BLaER1 (cell line): ENCODE measurements at regions not wholly inside any gene's neighbourhood (a gene's known extent, or its start where the extent isn't known, plus 50 kb on each side); places are given as distances from the start of the nearest gene placed in this dataset.

Experiments used
- H3K27ac ChIP-seq: shearing (Covaris generic); formaldehyde crosslinking; 2 replicates; pipeline ENCODE4 v1.8.1; 2022
- H3K27me3 ChIP-seq: shearing (Covaris generic); formaldehyde crosslinking; 2 replicates; pipeline ENCODE4 v1.8.1; 2022
- H3K36me3 ChIP-seq: shearing (Covaris generic); formaldehyde crosslinking; 2 replicates; pipeline ENCODE4 v1.8.1; 2022
- H3K4me1 ChIP-seq: shearing (Covaris generic); formaldehyde crosslinking; 2 replicates; pipeline ENCODE4 v1.8.1; 2022
- H3K4me2 ChIP-seq: shearing (Covaris generic); formaldehyde crosslinking; 2 replicates; pipeline ENCODE4 v1.8.1; 2022
- H3K4me3 ChIP-seq: shearing (Covaris generic); formaldehyde crosslinking; 2 replicates; pipeline ENCODE4 v1.8.1; 2022
- H3K9ac ChIP-seq: shearing (Covaris generic); formaldehyde crosslinking; 2 replicates; pipeline ENCODE4 v1.8.1; 2022
- H3K9me3 ChIP-seq: shearing (Covaris generic); formaldehyde crosslinking; 2 replicates; pipeline ENCODE4 v1.8.1; 2022
- H4K20me1 ChIP-seq: shearing (Covaris generic); formaldehyde crosslinking; 2 replicates; pipeline ENCODE4 v1.8.1; 2022
- Cebpa-rat ChIP-seq: shearing (Covaris generic); IDR thresholded peaks from 2 replicates; pipeline ENCODE4 v1.8.1; 2022

GRCh38 chr10:29109707-29110571 lies 178.9 kb upstream of the LYZL1 start:
- H4K20me1 ChIP-seq = no peaks in the 10 kb centered on the region
- TF ChIP-seq Cebpa-rat = no peak
- H3K4me1 ChIP-seq = no peaks in the 10 kb centered on the region
- no peak overlapping the region for H3K4me2 ChIP-seq
- no peak overlapping the region for H3K27ac ChIP-seq
- no peak overlapping the region for H3K9ac ChIP-seq
- 0 out of 2 replicates have a peak, but pooled peaks cover 1% of the 10 kb centered on the region for H3K9me3 ChIP-seq
- H3K27me3 ChIP-seq = no peaks in the 10 kb centered on the region
- no peak overlapping the region for H3K4me3 ChIP-seq
- no peaks in the 10 kb centered on the region for H3K36me3 ChIP-seq

- H3K4me3 ChIP-seq = no peak overlapping the region
- H3K4me1 ChIP-seq = no peaks in the 10 kb centered on the region
- H3K4me2 ChIP-seq = no peak overlapping the region
- H4K20me1 ChIP-seq = no peaks in the 10 kb centered on the region
- H3K27ac ChIP-seq = no peak overlapping the region
- no peaks in the 10 kb centered on the region for H3K36me3 ChIP-seq
- no peak for TF ChIP-seq Cebpa-rat
- H3K9ac ChIP-seq = no peak overlapping the region
- no peaks in the 10 kb centered on the region for H3K27me3 ChIP-seq
- H3K9me3 ChIP-seq = peaks cover 31% of the 10 kb centered on the region
Observed at GRCh38 chr10:29112827-29113615, 175.8 kb upstream of the LYZL1 start.

GRCh38 chr10:29113616-29113945 lies 175.3 kb upstream of the LYZL1 start:
- no peak for TF ChIP-seq Cebpa-rat
- no peaks in the 10 kb centered on the region for H3K36me3 ChIP-seq
- no peaks in the 10 kb centered on the region for H4K20me1 ChIP-seq
- no peaks in the 10 kb centered on the region for H3K4me1 ChIP-seq
- H3K9ac ChIP-seq = no peak overlapping the region
- no peaks in the 10 kb centered on the region for H3K27me3 ChIP-seq
- no peak overlapping the region for H3K4me2 ChIP-seq
- no peak overlapping the region for H3K27ac ChIP-seq
- peaks cover 34% of the 10 kb centered on the region for H3K9me3 ChIP-seq
- H3K4me3 ChIP-seq = no peak overlapping the region

GRCh38 chr10:29114141-29114540 lies 174.7 kb upstream of the LYZL1 start:
- Histone ChIP-seq H3K27me3 (no peaks in the 10 kb centered on the region), H3K9me3 (peaks cover 40% of the 10 kb centered on the region)

GRCh38 chr10:29117781-29118180 lies 171.1 kb upstream of the LYZL1 start:
- Histone ChIP-seq H3K27me3 (no peaks in the 10 kb centered on the region), H3K36me3 (no peaks in the 10 kb centered on the region), H4K20me1 (no peaks in the 10 kb centered on the region), H3K4me3 (no peak overlapping the region), H3K4me2 (no peak overlapping the region), H3K9ac (no peak overlapping the region), H3K9me3 (peaks cover 51% of the 10 kb centered on the region), H3K4me1 (no peaks in the 10 kb centered on the region), H3K27ac (no peak overlapping the region)
- TF ChIP-seq Cebpa-rat = no peak

More at GRCh38 chr10:29114141-29114540, 174.7 kb upstream of the LYZL1 start:
- H3K4me1 ChIP-seq = no peaks in the 10 kb centered on the region
- TF ChIP-seq Cebpa-rat = no peak
- no peaks in the 10 kb centered on the region for H4K20me1 ChIP-seq
- no peak overlapping the region for H3K4me3 ChIP-seq
- H3K27ac ChIP-seq = no peak overlapping the region
- no peak overlapping the region for H3K4me2 ChIP-seq
- H3K9ac ChIP-seq = no peak overlapping the region
- H3K36me3 ChIP-seq = no peaks in the 10 kb centered on the region

- H3K27me3 ChIP-seq = no peaks in the 10 kb centered on the region
- H3K36me3 ChIP-seq = no peaks in the 10 kb centered on the region
- no peak for TF ChIP-seq Cebpa-rat
- H3K4me2 ChIP-seq = no peak overlapping the region
- H3K9ac ChIP-seq = no peak overlapping the region
- no peaks in the 10 kb centered on the region for H4K20me1 ChIP-seq
- no peak overlapping the region for H3K27ac ChIP-seq
- H3K9me3 ChIP-seq = peaks cover 66% of the 10 kb centered on the region
- H3K4me3 ChIP-seq = no peak overlapping the region
- H3K4me1 ChIP-seq = no peaks in the 10 kb centered on the region
Observed at GRCh38 chr10:29119374-29119773, 169.5 kb upstream of the LYZL1 start.

- no peak overlapping the region for H3K4me2 ChIP-seq
- H3K9ac ChIP-seq = no peak overlapping the region
- no peak overlapping the region for H3K4me3 ChIP-seq
Observed at GRCh38 chr10:29120216-29120615, 168.7 kb upstream of the LYZL1 start.

GRCh38 chr10:29124864-29125263 lies 164.0 kb upstream of the LYZL1 start:
- Histone ChIP-seq H4K20me1 (no peaks in the 10 kb centered on the region), H3K27ac (no peak overlapping the region), H3K9me3 (peaks cover 23% of the 10 kb centered on the region), H3K36me3 (no peaks in the 10 kb centered on the region), H3K9ac (no peak overlapping the region), H3K4me2 (no peak overlapping the region), H3K27me3 (no peaks in the 10 kb centered on the region), H3K4me1 (no peaks in the 10 kb centered on the region), H3K4me3 (no peak overlapping the region)
- no peak for TF ChIP-seq Cebpa-rat

More at GRCh38 chr10:29120216-29120615, 168.7 kb upstream of the LYZL1 start:
- H3K36me3 ChIP-seq = no peaks in the 10 kb centered on the region
- H3K27me3 ChIP-seq = no peaks in the 10 kb centered on the region
- H4K20me1 ChIP-seq = no peaks in the 10 kb centered on the region
- no peak overlapping the region for H3K27ac ChIP-seq
- H3K9me3 ChIP-seq = peaks cover 62% of the 10 kb centered on the region
- no peaks in the 10 kb centered on the region for H3K4me1 ChIP-seq
- no peak for TF ChIP-seq Cebpa-rat

- Histone ChIP-seq H3K4me3 (no peak overlapping the region), H3K9ac (no peak overlapping the region), H3K27me3 (no peaks in the 10 kb centered on the region), H3K27ac (no peak overlapping the region), H3K4me2 (no peak overlapping the region), H3K36me3 (no peaks in the 10 kb centered on the region), H3K9me3 (peaks cover 21% of the 10 kb centered on the region), H3K4me1 (peaks cover 2% of the 10 kb centered on the region), H4K20me1 (no peaks in the 10 kb centered on the region)
- no peak for TF ChIP-seq Cebpa-rat
Observed at GRCh38 chr10:29127037-29127700, 161.7 kb upstream of the LYZL1 start.

- Histone ChIP-seq H3K9me3 (peaks cover 15% of the 10 kb centered on the region), H3K4me1 (peaks cover 8% of the 10 kb centered on the region), H3K27ac (no peak overlapping the region), H3K9ac (no peak overlapping the region), H3K36me3 (no peaks in the 10 kb centered on the region), H3K4me2 (no peak overlapping the region), H3K27me3 (no peaks in the 10 kb centered on the region), H3K4me3 (no peak overlapping the region), H4K20me1 (no peaks in the 10 kb centered on the region)
- TF ChIP-seq Cebpa-rat = no peak
Observed at GRCh38 chr10:29127731-29128130, 161.1 kb upstream of the LYZL1 start.
